ENCODE measurements at regions not wholly inside any gene's neighbourhood (a gene's known extent, or its start where the extent isn't known, plus 50 kb on each side); places are given as distances from the start of the nearest gene placed in this dataset.
"Not testable (repeated sequence)": the region's sequence is repeated elsewhere in the genome, so short reads cannot be mapped to it uniquely, and the experiment has no call there.

DNA sequence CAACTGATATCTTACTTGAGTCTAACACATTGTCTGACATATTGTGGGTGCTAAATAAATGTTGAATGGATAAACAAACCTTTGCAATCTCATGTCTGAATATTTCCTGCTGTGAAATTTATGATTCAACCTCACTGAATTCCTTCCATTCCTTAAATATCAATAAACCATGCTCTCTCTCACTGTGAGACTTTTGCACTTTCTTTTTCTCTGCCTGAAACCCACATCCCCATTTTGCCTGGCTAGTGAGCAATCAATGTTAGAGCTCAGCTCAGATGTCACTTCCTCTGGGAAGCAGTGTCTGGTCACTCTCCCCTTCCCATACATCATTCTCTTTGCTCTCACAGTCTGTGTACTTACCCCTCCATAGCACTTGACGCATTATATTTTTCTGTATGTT, 383.7 kb upstream of the TRPC7 start:
- no peak for DNase-seq (ENCODE audit: low read depth in 2 of 2, low spot score in 1 of 2)

DNA sequence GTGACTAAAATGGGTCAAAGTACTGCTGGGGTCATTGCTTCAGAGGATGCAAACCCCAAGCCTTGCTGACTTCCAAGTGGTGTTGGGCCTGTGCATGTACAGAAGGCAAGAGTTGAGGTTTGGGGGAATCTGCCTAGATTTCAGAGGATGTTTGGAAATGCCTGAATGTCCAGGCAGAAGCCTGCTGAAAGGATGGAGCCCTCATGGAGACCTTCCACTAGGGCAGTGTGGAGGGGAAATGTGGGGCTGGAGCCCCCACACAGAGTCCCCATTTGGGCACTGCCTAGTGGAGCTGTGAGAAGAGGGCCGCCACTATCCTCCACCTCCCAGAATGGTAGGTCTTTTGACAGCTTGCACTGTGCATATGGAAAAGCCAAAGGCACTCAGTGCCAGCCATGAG, 377.7 kb upstream of the TRPC7 start:
- no peak for DNase-seq (ENCODE audit: low read depth in 2 of 2, low spot score in 1 of 2)

DNA sequence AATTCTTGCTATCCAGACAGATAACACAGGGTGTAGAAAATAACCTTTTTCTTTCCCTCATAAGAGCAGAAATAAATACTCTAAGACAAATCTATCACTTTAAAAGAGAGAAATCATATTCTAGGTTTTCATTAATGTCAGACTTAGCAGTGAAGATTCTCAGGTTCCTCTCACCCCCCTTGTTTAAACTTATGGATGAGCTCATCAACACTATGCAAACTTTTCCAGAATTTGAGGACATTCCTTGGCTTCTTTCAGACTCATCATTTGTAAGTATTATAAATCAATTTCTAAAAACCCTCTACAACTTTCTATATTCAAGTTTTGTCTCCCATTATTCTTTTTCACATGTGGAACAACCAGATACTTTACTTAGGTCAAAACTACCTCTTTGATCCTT, 374.9 kb upstream of the TRPC7 start:
- DNase-seq (ENCODE audit: low read depth in 2 of 2, low spot score in 1 of 2) = no peak

DNA sequence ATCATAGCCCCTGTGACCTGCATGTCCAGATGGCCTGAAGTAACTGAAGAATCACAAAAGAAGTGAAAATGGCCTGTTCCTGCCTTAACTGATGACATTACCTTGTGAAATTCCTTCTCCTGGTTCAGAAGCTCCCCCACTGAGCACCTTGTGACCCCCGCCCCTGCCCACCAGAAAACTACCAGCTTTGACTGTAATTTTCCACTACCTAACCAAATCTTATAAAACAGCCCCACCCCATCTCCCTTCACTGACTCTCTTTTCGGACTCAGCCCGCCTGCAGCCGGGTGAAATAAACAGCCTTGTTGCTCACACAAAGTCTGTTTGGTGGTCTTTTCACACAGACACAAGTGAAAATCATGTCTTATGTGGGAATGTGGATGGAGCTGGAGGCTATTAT, 373.9 kb upstream of the TRPC7 start:
- DNase-seq (ENCODE audit: low read depth in 2 of 2, low spot score in 1 of 2) = not testable (repeated sequence)

DNA sequence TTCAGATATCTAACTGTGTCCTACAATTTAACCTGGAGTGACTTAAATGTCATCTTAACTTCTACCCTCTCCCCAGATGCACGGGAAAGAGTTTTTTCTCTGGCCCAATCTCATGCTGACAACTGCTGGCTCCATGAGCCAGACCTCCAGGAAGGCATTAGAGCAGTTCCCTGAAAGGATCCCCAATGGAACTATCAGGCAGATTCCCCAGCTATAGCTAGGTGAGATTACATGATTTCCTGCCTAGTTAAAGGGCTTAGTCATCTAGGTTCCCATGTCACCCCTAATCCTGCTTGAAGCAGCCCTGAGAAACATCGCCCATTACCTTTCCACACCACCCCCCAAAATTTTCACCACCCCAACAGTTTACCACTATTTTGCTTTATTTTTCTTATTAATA, 373.5 kb upstream of the TRPC7 start:
- no peak for DNase-seq (ENCODE audit: low read depth in 2 of 2, low spot score in 1 of 2)

DNA sequence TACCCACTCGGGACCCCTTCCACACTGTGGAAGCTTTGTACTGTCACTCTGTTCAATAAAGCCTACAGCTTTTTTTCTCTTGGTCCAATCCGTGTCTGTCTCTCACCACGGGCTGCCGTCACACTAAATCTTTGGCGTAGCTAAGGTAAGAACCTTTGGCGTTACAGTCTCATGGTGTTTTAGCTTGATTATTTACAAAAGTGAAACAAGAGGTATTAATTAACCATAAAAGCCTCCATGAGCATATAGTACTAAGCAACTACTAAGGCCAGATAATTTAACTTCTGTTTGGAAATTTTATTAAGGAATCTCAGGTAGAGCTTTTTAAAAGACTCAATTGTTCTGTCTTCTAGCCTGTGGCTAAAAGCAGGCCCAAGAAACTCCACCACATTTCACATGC, 370.7 kb upstream of the TRPC7 start:
- DNase-seq (ENCODE audit: low read depth in 2 of 2, low spot score in 1 of 2) = no peak

DNA sequence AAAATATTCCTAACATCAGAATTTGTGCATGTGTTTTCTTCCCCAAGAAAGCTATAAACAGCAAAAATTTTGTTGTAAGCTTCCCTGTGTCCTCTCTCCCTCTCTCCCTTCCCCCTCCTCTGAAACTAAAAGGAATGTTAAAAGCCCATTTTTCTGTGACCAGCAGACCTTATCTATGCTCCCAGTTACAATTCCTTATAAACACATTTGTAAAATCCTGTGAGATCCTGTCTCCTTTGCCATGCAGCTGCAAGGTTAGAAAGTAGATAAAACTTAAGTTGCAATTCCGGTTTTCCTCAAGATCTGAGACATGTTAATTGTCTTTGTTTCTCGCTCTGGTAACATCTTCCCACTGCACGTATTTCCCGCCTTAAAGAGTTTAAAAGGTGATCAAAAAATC, 370.3 kb upstream of the TRPC7 start:
- DNase-seq (ENCODE audit: low read depth in 2 of 2, low spot score in 1 of 2) = not testable (repeated sequence)

DNA sequence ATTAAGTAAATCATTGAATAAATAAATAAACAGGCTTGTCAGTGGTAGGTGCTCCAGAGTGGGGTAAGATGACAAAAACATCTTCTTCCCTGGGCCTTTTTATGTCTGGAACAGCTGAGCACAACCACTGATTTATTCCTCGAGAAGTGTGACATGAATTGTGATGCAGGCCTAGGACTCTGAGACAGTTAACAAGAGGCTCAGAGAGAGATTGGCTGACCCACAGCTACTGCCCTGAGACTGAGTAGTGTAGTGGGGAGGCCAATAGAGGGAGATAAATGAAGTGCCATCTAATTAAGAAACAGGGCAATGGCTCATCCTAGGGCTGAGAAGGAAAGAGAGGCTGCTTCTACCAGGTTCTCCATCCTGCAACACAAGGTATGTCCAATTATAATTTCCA, 369.3 kb upstream of the TRPC7 start:
- no peak for DNase-seq (ENCODE audit: low read depth in 2 of 2, low spot score in 1 of 2)

DNA sequence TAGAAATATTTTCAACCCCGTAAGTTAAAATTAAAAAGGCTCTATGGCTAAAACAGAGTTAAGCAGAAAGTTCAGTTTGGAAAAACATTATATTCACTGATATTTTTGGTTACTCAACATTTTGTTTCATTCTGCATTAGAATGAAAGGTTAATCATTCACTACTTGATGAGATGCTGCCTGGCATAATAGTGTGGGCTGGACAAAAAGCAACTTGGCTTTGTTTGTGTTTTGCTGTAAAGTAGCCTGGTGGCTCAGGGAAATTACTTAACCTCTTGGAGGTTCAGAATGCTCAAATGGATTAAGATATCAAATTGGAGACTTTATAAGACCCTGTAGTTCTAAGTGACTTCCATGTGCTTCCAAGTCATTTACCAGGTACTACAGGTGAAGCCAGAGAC, 367.4 kb upstream of the TRPC7 start:
- no peak for DNase-seq (ENCODE audit: low read depth in 2 of 2, low spot score in 1 of 2)

DNA sequence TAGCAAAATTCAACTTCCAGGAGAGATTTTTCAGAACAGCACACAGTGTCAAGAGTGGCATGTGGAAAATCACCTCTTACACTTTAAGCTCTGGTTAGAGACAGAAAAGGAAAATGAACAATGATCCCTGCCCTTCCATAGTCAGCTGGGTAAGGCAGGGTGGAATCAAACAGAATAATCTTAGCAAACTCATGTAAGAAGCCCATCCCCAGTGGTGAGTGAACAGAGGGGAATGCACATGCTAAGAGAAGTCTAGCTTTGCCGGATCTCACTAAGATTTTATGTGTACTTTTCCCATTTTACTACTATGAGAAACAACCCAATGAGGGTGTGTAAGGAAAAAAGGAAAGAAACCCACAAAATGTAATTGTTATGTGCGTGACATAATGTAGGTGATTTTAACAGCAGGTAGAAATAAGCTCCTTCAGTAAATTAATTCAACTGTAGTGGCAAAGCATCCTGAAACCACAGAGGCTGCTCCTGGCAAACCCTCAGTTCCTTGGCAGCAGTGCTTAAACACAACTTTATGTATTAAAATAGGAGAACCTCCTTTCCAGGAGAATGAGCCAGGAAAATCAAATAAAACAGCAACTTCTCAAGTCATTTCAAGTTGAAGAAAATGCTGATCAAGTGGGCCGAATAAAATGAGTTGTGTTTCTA, 366.0 kb upstream of the TRPC7 start:
- DNase-seq (ENCODE audit: low read depth in 2 of 2, low spot score in 1 of 2) = no peak

DNA sequence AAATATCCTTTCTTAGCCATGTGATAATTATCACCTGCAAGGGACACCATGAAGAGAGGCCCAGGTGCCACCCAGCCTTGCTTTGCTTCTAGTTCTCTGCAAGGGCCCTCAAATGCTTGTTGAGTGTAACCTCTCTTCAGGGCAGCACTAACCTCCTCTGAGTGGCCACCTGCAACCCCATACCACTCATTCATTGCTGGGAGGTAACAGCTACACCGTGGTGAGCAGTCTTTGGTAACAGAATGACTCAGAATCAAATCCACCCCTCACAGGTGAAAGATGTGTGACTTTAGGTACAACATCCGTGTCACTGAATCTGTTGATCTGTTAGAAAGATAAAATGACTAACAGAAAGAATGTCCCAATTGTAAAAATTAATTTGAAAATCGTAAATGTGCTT, 365.1 kb upstream of the TRPC7 start:
- DNase-seq (ENCODE audit: low read depth in 2 of 2, low spot score in 1 of 2) = no peak

DNA sequence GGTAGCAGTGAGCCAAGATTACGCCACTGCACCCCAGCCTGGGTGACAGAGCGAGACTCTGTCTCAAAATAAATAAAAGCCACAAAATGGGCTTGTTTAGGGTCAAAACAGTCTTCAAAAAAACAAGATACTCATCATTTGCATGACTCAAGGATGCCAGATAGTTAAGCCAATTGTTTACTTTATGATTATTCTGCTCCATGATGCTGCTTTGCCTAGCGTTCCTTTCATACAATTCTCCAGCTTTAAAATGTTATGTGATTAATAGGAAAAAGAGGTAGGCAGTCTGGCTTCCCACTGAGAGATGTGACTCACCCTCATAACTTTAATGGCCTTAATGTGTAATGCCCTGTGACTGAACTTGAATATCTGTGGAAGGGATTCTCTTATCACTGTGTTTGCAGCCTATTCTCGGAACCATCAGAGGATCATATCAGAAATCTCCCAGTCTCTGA, 364.6 kb upstream of the TRPC7 start:
- no peak for DNase-seq (ENCODE audit: low read depth in 2 of 2, low spot score in 1 of 2)

DNA sequence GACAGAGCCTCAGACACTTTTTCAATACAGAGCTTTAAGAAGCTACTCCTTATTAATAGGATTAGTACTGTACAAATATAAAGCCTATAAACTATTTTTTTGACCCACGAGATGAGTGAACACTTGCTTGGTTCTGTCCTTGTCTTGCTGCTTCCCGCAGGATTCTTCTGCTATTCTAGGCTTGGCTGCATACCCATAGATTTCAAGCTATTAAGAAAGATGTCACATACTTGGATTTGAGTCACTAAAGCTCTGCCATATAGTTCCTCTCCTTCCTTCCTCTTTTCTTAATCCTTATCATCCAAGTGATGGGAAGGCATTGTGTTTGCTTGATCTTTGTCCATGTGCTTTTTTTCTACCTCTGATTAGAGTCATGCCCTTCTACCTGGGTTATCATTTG, 361.2 kb upstream of the TRPC7 start:
- DNase-seq (ENCODE audit: low read depth in 2 of 2, low spot score in 1 of 2) = no peak

DNA sequence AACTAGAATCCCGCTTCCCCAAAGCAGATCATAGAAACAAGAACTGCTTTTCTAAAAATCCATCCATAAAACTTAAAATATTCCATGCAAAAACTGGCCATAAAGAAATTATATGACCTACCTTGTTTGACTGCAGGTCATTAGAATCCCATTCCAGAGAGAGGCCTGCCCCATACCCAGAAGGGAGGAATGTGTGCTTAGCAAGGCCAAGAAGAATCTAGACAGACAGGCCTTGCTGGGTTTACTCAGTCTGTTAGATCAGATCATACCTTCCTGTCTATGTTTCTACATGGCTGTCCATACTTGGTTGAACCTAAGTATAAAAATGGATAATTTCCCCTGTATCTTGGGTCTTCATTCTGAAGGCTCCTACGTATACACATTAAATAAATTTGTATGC, 358.8 kb upstream of the TRPC7 start:
- no peak for DNase-seq (ENCODE audit: low read depth in 2 of 2, low spot score in 1 of 2)

DNA sequence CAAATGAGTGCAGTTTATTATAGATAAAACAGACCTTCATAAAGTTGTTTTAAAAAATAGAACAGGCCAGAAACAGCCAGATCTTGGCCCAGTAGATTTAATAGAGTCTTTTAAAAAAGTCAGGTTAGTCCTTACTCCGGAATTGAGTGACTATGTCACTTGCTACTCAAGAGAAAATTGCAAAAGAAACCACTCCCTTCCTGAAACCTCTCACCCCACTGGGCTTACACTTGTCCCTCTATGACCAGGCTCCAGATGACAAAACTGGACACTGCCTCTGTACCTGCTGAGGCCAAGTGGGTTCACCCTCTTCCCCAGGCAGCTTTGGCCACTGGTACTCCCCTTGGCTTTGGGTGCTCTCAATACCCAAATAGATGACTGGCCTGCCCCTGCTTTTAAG, 357.2 kb upstream of the TRPC7 start:
- no peak for DNase-seq (ENCODE audit: low read depth in 2 of 2, low spot score in 1 of 2)

DNA sequence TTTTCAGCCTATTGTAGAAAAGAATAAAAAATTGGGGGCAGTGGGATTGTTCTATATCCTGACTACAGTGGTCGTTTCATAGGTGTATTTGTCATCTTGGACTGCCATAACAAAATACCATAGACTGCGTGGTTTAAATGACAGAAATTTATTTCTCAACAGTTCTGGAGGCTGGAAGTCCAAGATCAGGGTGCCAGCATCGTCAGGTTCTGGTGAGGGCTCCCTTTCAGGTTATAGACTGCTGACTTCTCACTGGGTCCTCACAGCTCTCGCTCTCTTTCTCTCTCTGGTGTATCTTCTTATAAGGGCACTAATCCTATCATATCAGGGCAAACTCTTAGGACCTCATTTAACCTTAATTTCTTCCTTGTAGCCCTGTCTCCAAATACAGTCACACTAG, 356.7 kb upstream of the TRPC7 start:
- DNase-seq (ENCODE audit: low read depth in 2 of 2, low spot score in 1 of 2) = no peak

DNA sequence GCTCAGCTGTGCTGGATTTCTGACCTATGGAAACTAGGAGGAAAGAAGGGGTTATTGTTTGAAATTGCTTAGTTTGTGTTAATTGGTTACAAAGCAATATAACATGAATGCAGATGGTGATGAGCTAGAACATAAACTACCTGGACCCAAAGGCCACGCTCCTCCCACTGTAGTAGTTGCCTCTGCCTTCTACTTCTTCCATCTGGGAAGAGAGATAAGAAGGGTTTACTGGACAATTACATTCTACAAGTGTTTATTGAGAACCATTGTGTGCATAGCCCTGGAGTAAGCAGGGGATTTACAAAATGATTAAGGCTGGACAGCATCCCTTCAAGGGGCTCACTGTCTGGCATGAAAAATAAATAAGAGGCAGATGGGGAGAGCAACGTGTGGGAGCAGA, 355.3 kb upstream of the TRPC7 start:
- DNase-seq (ENCODE audit: low read depth in 2 of 2, low spot score in 1 of 2) = no peak

DNA sequence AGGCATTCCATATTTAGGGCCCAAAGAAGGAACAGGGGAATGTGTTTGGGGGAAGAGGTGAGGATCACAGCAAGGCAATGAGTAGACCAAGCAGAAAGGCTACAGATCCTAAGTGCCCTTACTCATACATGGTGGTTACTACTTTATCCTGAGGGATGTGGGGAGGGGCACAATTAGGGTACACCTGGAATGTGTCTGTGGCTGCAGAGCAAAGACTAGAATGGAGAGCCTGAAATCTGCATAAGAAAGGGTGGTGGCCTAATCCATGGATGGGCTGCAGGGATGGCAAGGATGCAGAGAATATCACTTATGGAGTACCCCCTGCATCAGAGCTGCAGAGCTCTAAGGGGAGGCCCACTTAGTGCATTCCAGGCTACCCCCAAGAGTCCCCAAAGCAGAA, 352.6 kb upstream of the TRPC7 start:
- DNase-seq (ENCODE audit: low read depth in 2 of 2, low spot score in 1 of 2) = no peak

DNA sequence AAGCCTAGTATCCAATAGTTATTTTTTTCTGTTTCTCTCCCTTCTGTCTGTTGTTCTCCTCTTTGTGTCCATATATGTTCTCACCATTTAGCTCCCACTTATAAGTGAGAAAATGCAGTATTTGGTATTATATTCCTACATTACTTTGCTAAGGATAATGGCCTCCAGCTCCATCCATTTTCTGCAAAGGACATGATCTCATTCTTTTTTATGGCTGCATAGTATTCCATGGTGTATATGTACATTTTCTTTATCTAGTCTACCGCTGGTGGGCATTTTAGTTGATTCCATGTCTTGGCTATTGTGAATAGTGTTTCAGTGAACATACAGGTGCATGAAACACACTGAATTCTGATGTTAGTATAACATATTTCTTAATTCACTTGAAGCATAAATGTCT, 348.9 kb upstream of the TRPC7 start:
- DNase-seq (ENCODE audit: low read depth in 2 of 2, low spot score in 1 of 2) = no peak

DNA sequence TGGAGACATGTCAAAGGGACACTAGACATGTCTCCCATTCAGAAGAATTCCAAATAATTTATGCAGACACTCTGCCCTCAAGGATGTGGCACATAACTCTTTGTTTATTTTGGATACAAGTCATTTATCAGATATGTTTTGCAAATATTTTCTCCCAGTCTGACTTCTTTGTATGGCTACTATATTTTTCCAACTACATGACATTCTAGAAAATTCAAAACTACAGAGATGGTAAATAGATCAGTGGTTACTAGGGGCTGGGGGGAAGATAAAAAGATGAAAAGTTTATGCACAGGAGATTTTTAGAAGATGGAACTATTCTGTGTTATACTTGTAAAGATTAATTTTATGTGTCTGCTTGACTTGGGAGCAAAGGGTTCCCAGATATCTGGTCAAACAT, 347.3 kb upstream of the TRPC7 start:
- DNase-seq (ENCODE audit: low read depth in 2 of 2, low spot score in 1 of 2) = no peak

DNA sequence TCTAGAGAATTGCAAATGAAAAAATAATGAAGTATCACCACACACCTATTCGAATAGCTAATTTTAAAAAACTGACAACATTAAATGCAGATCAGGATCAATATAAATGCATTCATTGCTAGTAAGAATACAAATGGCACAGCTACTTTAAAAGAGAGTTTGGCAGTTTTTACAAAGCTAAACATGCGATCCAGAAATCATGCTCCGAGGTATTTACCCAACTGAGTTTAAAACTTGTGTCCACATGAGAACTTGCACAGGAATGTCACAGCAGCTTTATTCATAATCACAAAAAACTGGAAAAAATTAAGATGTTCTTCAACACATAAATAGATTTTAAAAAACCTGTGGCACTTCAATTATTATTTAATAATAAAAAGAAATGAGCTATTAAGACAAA, 345.5 kb upstream of the TRPC7 start:
- DNase-seq (ENCODE audit: low read depth in 2 of 2, low spot score in 1 of 2) = no peak

DNA sequence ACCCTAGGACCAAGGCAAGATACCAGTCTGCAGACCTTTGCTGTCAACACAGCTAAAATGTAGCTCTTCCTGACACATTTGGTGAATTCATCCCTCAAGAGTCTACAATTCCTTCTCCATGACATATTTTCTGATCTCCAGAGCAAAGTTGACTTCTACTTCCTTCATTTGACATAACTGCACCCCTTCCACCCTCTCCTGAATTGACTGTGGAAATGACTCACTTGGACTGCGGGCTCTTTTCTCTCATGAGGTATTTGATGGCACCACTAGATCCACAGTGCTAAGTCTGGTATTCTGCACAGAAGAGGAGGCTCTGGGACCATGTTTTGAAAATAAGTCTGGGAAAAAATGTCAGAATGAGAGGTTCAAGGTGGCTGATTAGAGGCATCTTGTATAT, 338.4 kb upstream of the TRPC7 start:
- no peak for DNase-seq (ENCODE audit: low read depth in 2 of 2, low spot score in 1 of 2)

DNA sequence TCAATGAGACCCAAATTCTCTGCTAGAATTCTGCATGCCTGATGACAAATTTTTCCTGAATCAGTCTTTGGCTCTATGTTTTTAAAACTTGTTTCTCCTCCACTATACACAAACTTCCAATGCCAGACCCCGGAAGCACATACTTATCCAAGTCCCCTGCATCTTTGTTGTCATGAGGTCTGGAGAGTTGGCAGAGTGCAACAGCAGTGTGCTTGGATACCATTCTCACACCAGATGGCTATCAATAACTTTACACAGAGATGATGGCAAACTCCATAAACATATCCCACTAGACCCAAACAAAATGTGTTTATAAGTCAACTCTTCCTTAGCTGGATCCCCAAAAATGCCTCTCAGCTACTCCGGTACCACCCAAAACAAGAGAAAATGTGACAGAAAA, 337.7 kb upstream of the TRPC7 start:
- no peak for DNase-seq (ENCODE audit: low read depth in 2 of 2, low spot score in 1 of 2)

DNA sequence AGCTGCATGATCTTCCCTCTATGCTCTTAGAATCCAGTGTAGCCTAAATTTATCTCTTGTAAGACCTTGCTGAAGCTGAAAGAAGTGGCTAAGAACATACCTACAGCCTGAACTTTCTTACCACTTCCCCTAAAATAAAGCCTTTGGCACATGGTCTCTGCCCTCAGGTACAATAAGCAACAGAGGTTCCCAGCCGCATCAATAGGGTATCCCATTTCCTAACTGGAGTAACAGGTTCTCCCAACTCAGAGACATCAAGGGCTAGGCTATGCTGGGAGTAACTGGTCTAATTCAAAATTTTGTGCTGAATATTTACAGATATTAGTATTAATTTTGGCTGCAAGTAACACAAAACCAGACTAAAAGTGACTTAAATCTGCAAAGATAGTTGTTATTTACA, 335.8 kb upstream of the TRPC7 start:
- no peak for DNase-seq (ENCODE audit: low read depth in 2 of 2, low spot score in 1 of 2)
